B cell (primary cell): ENCODE measurements at regions not wholly inside any gene's neighbourhood (a gene's known extent, or its start where the extent isn't known, plus 50 kb on each side); places are given as distances from the start of the nearest gene placed in this dataset.

Source experiments
- ATAC-seq: fragments of 200-7000 bp; cut with Tn5 transposase; one replicate; pipeline ENCODE4 v1.10.0; 2021; ENCODE audit warnings: low read depth, mild to moderate bottlenecking, moderate number of reproducible peaks, moderate library complexity
- CTCF ChIA-PET: fragments of 350-600 bp; sonication (Branson Sonifier 250); formaldehyde crosslinking; loops from one replicate; lab custom pipeline; 2021; ENCODE audit warnings: antibody characterized with exemption, inconsistent platforms; lab: Charles Lee
- POLR2A ChIA-PET: fragments of 350-600 bp; sonication (Branson Sonifier 250); formaldehyde crosslinking; loops from one replicate; lab custom pipeline; 2021; ENCODE audit warnings: antibody characterized with exemption; lab: Charles Lee
- DNase-seq: peaks from one replicate; pipeline ENCODE4 v3.0.0; 2013
- H2AFZ ChIP-seq: 2 replicates; pipeline ENCODE4 v1.6.1; 2012; ENCODE audit warnings: mild to moderate bottlenecking, low read depth, low read length; ENCODE audit not compliant: insufficient read depth, poor library complexity, severe bottlenecking
- H3K27ac ChIP-seq, 2 donors: 1 replicate in 1 of 2; 2 replicates in 1 of 2; pipeline ENCODE4 v1.5.1; 2012 to 2013; ENCODE audit warnings: low read length in 2 of 2, mild to moderate bottlenecking in 2 of 2, moderate library complexity in 1 of 2
- H3K27me3 ChIP-seq, 4 experiments: fragments of 200-600 bp in 1 of 4; sonication (generic) in 1 of 4; replicated peaks in 1 of 4; 1 replicate in 2 of 4; 2 replicates in 2 of 4; pipeline versions ENCODE4 v1.6.1 to v1.7.0; 2013 to 2016; ENCODE audit warnings: low read length in 3 of 4, mild to moderate bottlenecking in 2 of 4, mixed read lengths in 1 of 4, moderate library complexity in 1 of 4; ENCODE audit not compliant: insufficient read depth in 4 of 4, control insufficient read depth in 3 of 4; ENCODE audit errors: control extremely low read depth in 1 of 4
- H3K36me3 ChIP-seq, 2 experiments: replicated peaks in 1 of 2; 1 replicate in 1 of 2; 2 replicates in 1 of 2; pipeline versions ENCODE4 v1.6.1 to v1.7.1; 2013; ENCODE audit warnings: low read length in 1 of 2; ENCODE audit not compliant: insufficient read depth in 2 of 2, control insufficient read depth in 1 of 2; ENCODE audit errors: control extremely low read depth in 1 of 2, extremely low read depth in 1 of 2
- H3K4me1 ChIP-seq, 2 donors: fragments of 200-600 bp in 1 of 2; sonication (generic) in 1 of 2; 1 replicate in 1 of 2; 2 replicates in 1 of 2; pipeline versions ENCODE4 v1.5.1 to v1.6.1; 2013 to 2017; ENCODE audit warnings: low read length in 2 of 2; ENCODE audit not compliant: control insufficient read depth in 2 of 2, insufficient read depth in 2 of 2
- H3K4me2 ChIP-seq: replicated peaks from 2 replicates; pipeline ENCODE3; 2012; ENCODE audit warnings: mild to moderate bottlenecking, low read depth, low read length; ENCODE audit not compliant: poor library complexity, severe bottlenecking
- H3K4me3 ChIP-seq, 5 experiments: fragments of 200-600 bp in 1 of 5; sonication (generic) in 1 of 5; 1 replicate in 3 of 5; 2 replicates in 2 of 5; pipeline versions ENCODE4 v1.5.1 to v1.7.0; 2011 to 2016; ENCODE audit warnings: low read length in 4 of 5, mild to moderate bottlenecking in 4 of 5, low read depth in 2 of 5, control low read depth in 1 of 5, moderate library complexity in 1 of 5; ENCODE audit not compliant: insufficient read depth in 1 of 5; ENCODE audit errors: control extremely low read depth in 1 of 5, extremely low read depth in 1 of 5
- H3K79me2 ChIP-seq: fragments of 200-600 bp; sonication (generic); one replicate; pipeline ENCODE4 v1.6.0; 2016; ENCODE audit warnings: low read length; ENCODE audit not compliant: control insufficient read depth, insufficient read depth
- H3K9ac ChIP-seq: fragments of 200-600 bp; sonication (generic); 2 replicates; pipeline ENCODE4 v1.6.1; 2017; ENCODE audit warnings: mild to moderate bottlenecking, low read length, moderate library complexity
- H3K9me3 ChIP-seq, 3 donors: one replicate each; pipeline versions ENCODE4 v1.6.1 to v1.7.1; 2013; ENCODE audit warnings: low read length in 2 of 3; ENCODE audit not compliant: control insufficient read depth in 2 of 3, insufficient read depth in 1 of 3; ENCODE audit errors: control extremely low read depth in 1 of 3
- H4K20me1 ChIP-seq: 2 replicates; pipeline ENCODE4 v1.6.0; 2012; ENCODE audit warnings: mild to moderate bottlenecking, low read length; ENCODE audit not compliant: insufficient read depth, control insufficient read depth, poor library complexity, severe bottlenecking
- H3K27ac Mint-ChIP-seq: one replicate; pipeline ENCODE4 v1.8.0; 2021; ENCODE audit warnings: mixed read lengths
- H3K27me3 Mint-ChIP-seq: one replicate; pipeline ENCODE4 v1.8.0; 2021; ENCODE audit warnings: mixed read lengths
- H3K4me1 Mint-ChIP-seq: one replicate; pipeline ENCODE4 v1.8.0; 2021; ENCODE audit warnings: mixed read lengths
- H3K4me3 Mint-ChIP-seq: one replicate; pipeline ENCODE4 v1.8.0; 2021; ENCODE audit warnings: mixed read lengths
- H3K9me3 Mint-ChIP-seq: one replicate; pipeline ENCODE4 v1.8.0; 2022; ENCODE audit warnings: mixed read lengths; ENCODE audit not compliant: insufficient read depth
- CTCF ChIP-seq: fragments of 200-600 bp; IDR thresholded peaks from one replicate; pipeline ENCODE4 v1.8.0; 2022; ENCODE audit warnings: antibody characterized with exemption, mild to moderate bottlenecking
- EZH2 ChIP-seq: IDR thresholded peaks from 2 replicates; pipeline ENCODE4 v1.6.1; 2012; ENCODE audit warnings: borderline replicate concordance, low read depth, mild to moderate bottlenecking, moderate library complexity, low read length; ENCODE audit not compliant: insufficient read depth, poor library complexity, severe bottlenecking
- WGBS: methylation state at CpG from one replicate; pipeline ENCODE4 v1.1.5; 2013; ENCODE audit warnings: missing lambda C conversion rate; ENCODE audit not compliant: insufficient coverage; 5-methylcytosine and 5-hydroxymethylcytosine counted together
- intact Hi-C: fragments of 100-400 bp; cut with micrococcal nuclease; formaldehyde crosslinking; loops from one replicate; pipeline ENCODE4 v1.10.0; 2022

DNA sequence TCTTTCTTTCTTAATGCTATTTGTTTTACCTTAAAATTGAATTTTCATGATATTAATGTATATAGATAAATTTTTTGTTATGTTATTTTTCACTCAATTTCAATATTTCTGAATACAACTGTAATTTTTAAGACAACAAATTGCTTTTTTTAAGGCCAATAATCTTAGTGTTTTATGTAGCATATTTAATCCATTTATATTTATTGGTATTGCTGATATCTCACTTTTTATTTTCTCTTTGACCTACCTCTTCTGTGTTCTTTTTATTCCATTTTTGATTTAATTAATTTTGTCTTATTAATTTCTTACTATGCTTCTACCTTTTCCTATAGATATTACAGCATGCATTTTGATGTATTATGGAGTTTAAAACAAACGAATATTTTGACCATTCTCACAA is 460.1 kb upstream of the AGA start:
- H3K4me2 ChIP-seq: no peak overlapping the region
- H3K27me3 ChIP-seq: no peaks in the 10 kb centered on the region
- Mint-ChIP-seq H3K27me3 (no peaks in the 10 kb centered on the region), H3K9me3 (peaks cover 4% of the 10 kb centered on the region), H3K27ac (no peak overlapping the region), H3K4me3 (no peak overlapping the region), H3K4me1 (no peaks in the 10 kb centered on the region)
- POLR2A ChIA-PET: no interaction called here
- ATAC-seq (no peak), DNase-seq (no peak)
- H4K20me1 ChIP-seq: no peaks in the 10 kb centered on the region
- no peaks in the 10 kb centered on the region for H3K4me1 ChIP-seq
- no peaks in the 10 kb centered on the region for H3K9me3 ChIP-seq
- TF ChIP-seq EZH2 (no peak), CTCF (no peak)
- no peak overlapping the region for H3K27ac ChIP-seq
- H3K36me3 ChIP-seq: no peaks in the 10 kb centered on the region
- intact Hi-C loops: no loop called here
- no peak overlapping the region for H3K9ac ChIP-seq
- H3K79me2 ChIP-seq: no peaks in the 10 kb centered on the region
- H2AFZ ChIP-seq: no peak overlapping the region
- no CpG with 5 or more reads among the region's 1 CpG for WGBS
- no peak overlapping the region for H3K4me3 ChIP-seq
- CTCF ChIA-PET: no interaction called here

DNA sequence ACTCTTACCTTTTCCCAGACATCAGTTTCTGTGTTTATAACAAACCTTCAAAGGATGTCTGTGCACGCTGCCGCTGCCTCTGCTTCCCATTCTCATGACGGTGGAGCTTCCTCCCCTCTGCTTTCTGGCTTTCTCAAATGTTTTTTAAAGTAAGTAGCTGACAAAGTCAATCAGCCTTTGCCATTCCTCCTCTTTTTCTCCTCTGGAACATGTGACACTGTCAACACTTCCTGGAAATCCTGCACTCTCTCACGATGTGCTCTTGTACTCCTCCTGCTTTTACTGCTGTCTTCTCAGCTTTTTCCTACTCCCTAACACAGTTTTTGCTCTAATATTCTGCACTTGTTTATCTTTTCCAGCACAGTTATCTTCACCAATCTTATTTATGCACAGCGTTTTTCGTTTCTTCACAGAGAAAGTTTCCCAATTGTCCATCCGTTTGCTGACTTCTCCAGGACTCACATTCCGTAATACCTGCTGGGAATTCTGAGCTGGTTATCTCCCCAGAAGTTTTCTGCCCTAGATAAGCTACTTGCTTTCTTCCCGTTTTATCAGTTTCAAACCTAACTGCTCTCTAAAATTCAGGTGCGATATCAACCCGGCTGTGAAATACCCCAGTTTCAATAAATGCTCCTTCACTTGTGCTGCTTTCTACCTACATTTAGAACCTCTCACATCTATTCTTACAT is 465.6 kb upstream of the AGA start:
- Histone ChIP-seq H3K27ac (no peak overlapping the region), H3K36me3 (no peaks in the 10 kb centered on the region), H3K9me3 (no peaks in the 10 kb centered on the region), H4K20me1 (no peaks in the 10 kb centered on the region), H2AFZ (no peak overlapping the region), H3K4me3 (no peak overlapping the region), H3K4me1 (no peaks in the 10 kb centered on the region), H3K9ac (no peak overlapping the region), H3K4me2 (no peak overlapping the region), H3K27me3 (no peaks in the 10 kb centered on the region), H3K79me2 (no peaks in the 10 kb centered on the region)
- Mint-ChIP-seq H3K27ac (no peak overlapping the region), H3K27me3 (no peaks in the 10 kb centered on the region), H3K9me3 (no peaks in the 10 kb centered on the region), H3K4me1 (no peaks in the 10 kb centered on the region), H3K4me3 (no peak overlapping the region)
- intact Hi-C loops: no loop called here
- WGBS: 54% methylated on average over 9 of the region's 11 CpGs
- CTCF ChIA-PET: no interaction called here
- POLR2A ChIA-PET: no interaction called here
- ATAC-seq: no peak
- TF ChIP-seq EZH2 (no peak), CTCF (no peak)
- DNase-seq: no peak
